Sigmoid colon (tissue), 6 donors: ENCODE measurements at regions not wholly inside any gene's neighbourhood (a gene's known extent, or its start where the extent isn't known, plus 50 kb on each side); places are given as distances from the start of the nearest gene placed in this dataset.
"Not testable (repeated sequence)": the region's sequence is repeated elsewhere in the genome, so short reads cannot be mapped to it uniquely, and the experiment has no call there.

ENCODE experiments used
- DNase-seq: peaks from one replicate; pipeline ENCODE4 v3.0.0-alpha.2; 2019
- H3K27ac ChIP-seq, 4 donors: fragments of 200-600 bp; sonication (generic); one replicate each; pipeline ENCODE4 v1.5.1; 2016 to 2019; ENCODE audit warnings: mild to moderate bottlenecking in 1 of 4
- H3K27me3 ChIP-seq, 3 donors: fragments of 200-600 bp; sonication (generic); one replicate each; pipeline ENCODE4 v1.5.1; 2019; ENCODE audit warnings: mild to moderate bottlenecking in 1 of 3
- H3K36me3 ChIP-seq, 4 donors: fragments of 200-600 bp; sonication (generic); one replicate each; pipeline ENCODE4 v1.5.1; 2016 to 2019
- H3K4me1 ChIP-seq, 4 donors: fragments of 200-600 bp; sonication (generic); one replicate each; pipeline ENCODE4 v1.5.1; 2017 to 2019
- H3K4me3 ChIP-seq, 4 donors: fragments of 200-600 bp; sonication (generic); one replicate each; pipeline ENCODE4 v1.5.1; 2017 to 2019; ENCODE audit warnings: mild to moderate bottlenecking in 2 of 4, moderate library complexity in 1 of 4
- H3K9me3 ChIP-seq, 4 donors: fragments of 200-600 bp in 3 of 4; sonication (generic) in 3 of 4; one replicate each; pipeline versions ENCODE4 v1.5.1 to v1.6.1; 2013 to 2019
- CTCF ChIP-seq, 4 experiments: fragments of 450-650 bp in 3 of 4; fragments of 200-600 bp in 1 of 4; IDR thresholded peaks; one replicate each; pipeline ENCODE4 v1.5.1; 2016 to 2019; ENCODE audit warnings: antibody characterized with exemption in 4 of 4, mild to moderate bottlenecking in 3 of 4, moderate library complexity in 2 of 4
- EP300 ChIP-seq, 4 donors: sonication (generic); formaldehyde crosslinking; IDR thresholded peaks; one replicate each; pipeline ENCODE4 v1.6.1; 2017; ENCODE audit warnings: antibody characterized with exemption in 4 of 4
- POLR2A ChIP-seq, 2 donors: fragments of 450-650 bp; IDR thresholded peaks; one replicate each; pipeline ENCODE4 v1.6.1; 2016; ENCODE audit warnings: antibody characterized with exemption in 2 of 2, mild to moderate bottlenecking in 2 of 2, moderate library complexity in 2 of 2
- POLR2AphosphoS5 ChIP-seq, 4 donors: sonication (generic); formaldehyde crosslinking; IDR thresholded peaks; one replicate each; pipeline ENCODE4 v1.6.1; 2017; ENCODE audit warnings: antibody characterized with exemption in 4 of 4
- WGBS, 2 donors: extraction: QIAGEN DNeasy Blood & Tissue Kit; methylation state at CpG; one replicate each; pipeline ENCODE4 v1.1.7; 2013; 5-methylcytosine and 5-hydroxymethylcytosine counted together
- intact Hi-C: fragments of 100-400 bp; cut with DNase I; formaldehyde crosslinking; loops from one replicate; pipeline ENCODE4 v1.15.1; 2023
- donor health status: healthy with polysubstance abuse.
- donor health status: healthy.

GRCh38 chrX:43283187-43283586 lies 372.9 kb upstream of the MAOA start:
- TF ChIP-seq EP300 (IDR thresholded peaks at IDR 0.05), result no peak
- Histone ChIP-seq H3K27me3 (no peaks in the 10 kb centered on the region), H3K27ac (no peak overlapping the region), H3K9me3 (no peaks in the 10 kb centered on the region), H3K4me1 (no peaks in the 10 kb centered on the region), H3K4me3 (no peak overlapping the region), H3K36me3 (no peaks in the 10 kb centered on the region)
- intact Hi-C loops, result no loop called here
- no peak for DNase-seq
- 85 to 94% methylated on average over 1 of the region's 1 CpG for WGBS, 2 donors

- H3K4me3 ChIP-seq, H3K36me3 ChIP-seq, H3K27ac ChIP-seq, H3K27me3 ChIP-seq, H3K4me1 ChIP-seq, intact Hi-C loops, H3K9me3 ChIP-seq, DNase-seq: not testable (repeated sequence)
- 20 to 55% methylated on average over 4 of the region's 4 CpGs for whole genome bisulfite sequencing, 2 donors
These were observed 344.5 kb upstream of the MAOA start for GRCh38 chrX:43311625-43312024.

- no peaks in the 10 kb centered on the region for H3K4me1 ChIP-seq
- H3K27me3 ChIP-seq, result no peaks in the 10 kb centered on the region
- H3K9me3 ChIP-seq, result no peaks in the 10 kb centered on the region
- intact Hi-C loops, result no loop called here
- H3K27ac ChIP-seq, result no peak overlapping the region
- H3K36me3 ChIP-seq, result no peaks in the 10 kb centered on the region
- TF ChIP-seq POLR2AphosphoS5 (IDR thresholded peaks at IDR 0.05), result no peak
- no peak for TF ChIP-seq CTCF (IDR thresholded peaks at IDR 0.05)
- no peak for TF ChIP-seq EP300 (IDR thresholded peaks at IDR 0.05)
- no peak for TF ChIP-seq POLR2A (IDR thresholded peaks at IDR 0.05)
- no peak for DNase-seq
- 34 to 67% methylated on average over 1 of the region's 1 CpG for WGBS, 2 donors
- no peak overlapping the region for H3K4me3 ChIP-seq
These were observed 343.1 kb upstream of the MAOA start for GRCh38 chrX:43313035-43313434.

GRCh38 chrX:43314525-43314924 lies 341.6 kb upstream of the MAOA start:
- Histone ChIP-seq H3K27me3 (no peaks in the 10 kb centered on the region), H3K4me1 (no peaks in the 10 kb centered on the region), H3K36me3 (no peaks in the 10 kb centered on the region), H3K27ac (no peak overlapping the region), H3K9me3 (no peaks in the 10 kb centered on the region), H3K4me3 (no peak overlapping the region)
- no peak for TF ChIP-seq POLR2A (IDR thresholded peaks at IDR 0.05)
- no peak for TF ChIP-seq CTCF (IDR thresholded peaks at IDR 0.05)
- no peak for TF ChIP-seq EP300 (IDR thresholded peaks at IDR 0.05)
- intact Hi-C loops, result no loop called here
- WGBS, 2 donors, result 82 to 88% methylated on average over 3 of the region's 3 CpGs
- DNase-seq, result no peak

GRCh38 chrX:43315622-43316021 lies 340.5 kb upstream of the MAOA start:
- no peaks in the 10 kb centered on the region for H3K27me3 ChIP-seq
- H3K27ac ChIP-seq, result no peak overlapping the region
- no peaks in the 10 kb centered on the region for H3K36me3 ChIP-seq
- WGBS, 2 donors, result 66 to 86% methylated on average over 4 of the region's 4 CpGs
- TF ChIP-seq POLR2A (IDR thresholded peaks at IDR 0.05) (no peak), EP300 (IDR thresholded peaks at IDR 0.05) (no peak), CTCF (IDR thresholded peaks at IDR 0.05) (no peak), POLR2AphosphoS5 (IDR thresholded peaks at IDR 0.05) (no peak)
- DNase-seq, result no peak
- no peaks in the 10 kb centered on the region for H3K9me3 ChIP-seq
- intact Hi-C loops, result no loop called here
- H3K4me1 ChIP-seq, result no peaks in the 10 kb centered on the region
- H3K4me3 ChIP-seq, result no peak overlapping the region

GRCh38 chrX:43316146-43316545 lies 340.0 kb upstream of the MAOA start:
- Histone ChIP-seq H3K27me3 (no peaks in the 10 kb centered on the region), H3K36me3 (no peaks in the 10 kb centered on the region), H3K9me3 (no peaks in the 10 kb centered on the region), H3K4me1 (no peaks in the 10 kb centered on the region), H3K27ac (no peak overlapping the region), H3K4me3 (no peak overlapping the region)
- 57 to 83% methylated on average over 2 of the region's 2 CpGs for WGBS, 2 donors
- no peak for DNase-seq
- TF ChIP-seq EP300 (IDR thresholded peaks at IDR 0.05), result no peak
- no peak for TF ChIP-seq CTCF (IDR thresholded peaks at IDR 0.05)
- TF ChIP-seq POLR2A (IDR thresholded peaks at IDR 0.05), result no peak
- TF ChIP-seq POLR2AphosphoS5 (IDR thresholded peaks at IDR 0.05), result no peak
- intact Hi-C loops, result no loop called here
